ENCODE measurements at regions not wholly inside any gene's neighbourhood (a gene's known extent, or its start where the extent isn't known, plus 50 kb on each side); places are given as distances from the start of the nearest gene placed in this dataset.

DNA sequence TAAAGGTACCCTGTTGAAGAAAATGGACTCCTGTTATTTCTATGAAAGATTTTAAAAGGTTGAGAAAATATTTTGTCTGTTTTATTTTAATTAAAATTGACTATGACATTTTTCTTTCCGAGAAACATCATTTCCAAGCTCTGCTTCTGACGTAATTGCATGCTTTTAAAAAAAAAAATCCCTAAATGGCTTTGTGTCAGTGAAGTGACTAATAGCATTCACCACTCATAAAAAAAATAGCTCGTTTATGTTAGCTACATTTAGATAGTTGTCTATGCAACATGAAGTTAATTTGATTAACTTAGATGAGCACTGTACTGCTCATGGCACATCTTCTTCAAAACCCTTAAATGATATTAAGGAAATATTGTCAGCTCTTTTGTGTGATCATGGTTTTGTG lies 105.1 kb upstream of the KLHL13 start:
- no peak overlapping the region for H2AFZ ChIP-seq (ENCODE audit: low read length)

GRCh38 chrX:118222421-118222820 lies 105.8 kb upstream of the KLHL13 start:
- H3K4me2 ChIP-seq (ENCODE audit: low read length) = no peak overlapping the region
- TF ChIP-seq EZH2 (IDR thresholded peaks at IDR 0.05; ENCODE audit: borderline replicate concordance, low read length) = no peak
- no peak overlapping the region for H2AFZ ChIP-seq (ENCODE audit: low read length)
- no peaks in the 10 kb centered on the region for H3K79me2 ChIP-seq (ENCODE audit: insufficient read depth, low read length)
- H4K20me1 ChIP-seq (ENCODE audit: insufficient read depth, low read length) = no peaks in the 10 kb centered on the region
- no peaks in the 10 kb centered on the region for H3K4me1 ChIP-seq (ENCODE audit: insufficient read depth, low read length, severe bottlenecking)
- H3K9ac ChIP-seq (ENCODE audit: low read length) = no peak overlapping the region
- H3F3A ChIP-seq (ENCODE audit: insufficient read depth, low read length) = no peaks in the 10 kb centered on the region
- no peaks in the 10 kb centered on the region for H3K27me3 ChIP-seq (ENCODE audit: insufficient read depth, low read length)
- no peaks in the 10 kb centered on the region for H3K9me2 ChIP-seq (ENCODE audit: low read depth, low read length)
- H3K27ac ChIP-seq (ENCODE audit: low read depth, low read length, poor library complexity, severe bottlenecking) = no peak overlapping the region
- H3K36me3 ChIP-seq (ENCODE audit: insufficient read depth, low read length) = no peaks in the 10 kb centered on the region
- H3K9me3 ChIP-seq (ENCODE audit: low read length) = no peaks in the 10 kb centered on the region
- no peak overlapping the region for H3K4me3 ChIP-seq (ENCODE audit: low read depth, low read length, poor library complexity, severe bottlenecking)

More for the DNA sequence above, 105.1 kb upstream of the KLHL13 start:
- Histone ChIP-seq H3K9me2 (ENCODE audit: low read depth, low read length) (no peaks in the 10 kb centered on the region), H3F3A (ENCODE audit: insufficient read depth, low read length) (no peaks in the 10 kb centered on the region), H3K79me2 (ENCODE audit: insufficient read depth, low read length) (no peaks in the 10 kb centered on the region), H3K36me3 (ENCODE audit: insufficient read depth, low read length) (no peaks in the 10 kb centered on the region), H3K27ac (ENCODE audit: low read depth, low read length, poor library complexity, severe bottlenecking) (no peak overlapping the region), H3K4me1 (ENCODE audit: insufficient read depth, low read length, severe bottlenecking) (no peaks in the 10 kb centered on the region), H3K9me3 (ENCODE audit: low read length) (no peaks in the 10 kb centered on the region), H3K9ac (ENCODE audit: low read length) (no peak overlapping the region), H3K4me2 (ENCODE audit: low read length) (no peak overlapping the region), H3K27me3 (ENCODE audit: insufficient read depth, low read length) (no peaks in the 10 kb centered on the region), H3K4me3 (ENCODE audit: low read depth, low read length, poor library complexity, severe bottlenecking) (no peak overlapping the region), H4K20me1 (ENCODE audit: insufficient read depth, low read length) (no peaks in the 10 kb centered on the region)
- TF ChIP-seq EZH2 (IDR thresholded peaks at IDR 0.05; ENCODE audit: borderline replicate concordance, low read length) (no peak), CTCF (IDR thresholded peaks at IDR 0.05; ENCODE audit: low read length) (no peak)

DNA sequence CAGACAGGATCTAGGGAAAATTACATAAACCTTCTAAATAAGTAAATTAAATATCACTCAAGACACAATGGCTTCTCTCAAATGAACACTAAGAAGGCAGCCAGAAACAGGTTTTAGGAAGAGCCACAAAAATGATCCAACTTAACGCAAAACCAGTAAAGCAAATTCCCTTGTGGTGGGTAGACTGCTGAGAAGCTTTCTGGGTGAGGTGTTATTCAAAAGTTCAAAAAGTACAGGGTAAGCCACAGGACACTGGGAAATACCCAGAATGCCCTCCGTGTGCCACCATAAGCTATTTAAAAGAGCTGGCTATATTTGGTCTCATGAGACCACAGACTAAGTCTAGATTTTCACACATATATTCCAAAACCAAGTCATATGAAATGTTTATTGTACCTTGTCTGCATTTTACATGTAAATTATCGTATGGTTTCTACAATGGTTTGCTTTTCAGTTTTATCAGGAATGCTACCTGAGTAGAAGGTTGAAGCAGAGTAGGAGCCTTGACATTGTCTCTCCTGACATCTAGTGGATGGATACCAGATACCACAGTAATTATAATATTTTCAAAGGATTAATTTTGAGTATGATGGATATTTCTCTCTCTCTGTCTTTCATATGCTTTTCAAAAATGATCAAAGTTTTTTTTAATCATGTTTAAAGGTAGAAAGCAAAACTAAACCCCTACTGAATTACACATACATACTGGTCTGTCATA lies 109.3 kb upstream of the KLHL13 start:
- TF ChIP-seq CTCF (IDR thresholded peaks at IDR 0.05; ENCODE audit: low read length) (peak; percentile 47; the same call in 1 of the 2 replicates), EZH2 (IDR thresholded peaks at IDR 0.05; ENCODE audit: borderline replicate concordance, low read length) (no peak)
- H3K4me3 ChIP-seq (ENCODE audit: low read depth, low read length, poor library complexity, severe bottlenecking) = no peak overlapping the region
- no peaks in the 10 kb centered on the region for H3K36me3 ChIP-seq (ENCODE audit: insufficient read depth, low read length)
- H2AFZ ChIP-seq (ENCODE audit: low read length) = no peak overlapping the region
- H3F3A ChIP-seq (ENCODE audit: insufficient read depth, low read length) = no peaks in the 10 kb centered on the region
- no peaks in the 10 kb centered on the region for H3K27me3 ChIP-seq (ENCODE audit: insufficient read depth, low read length)
- no peaks in the 10 kb centered on the region for H3K4me1 ChIP-seq (ENCODE audit: insufficient read depth, low read length, severe bottlenecking)
- H3K4me2 ChIP-seq (ENCODE audit: low read length) = no peak overlapping the region
- H3K9me3 ChIP-seq (ENCODE audit: low read length) = no peaks in the 10 kb centered on the region
- no peaks in the 10 kb centered on the region for H3K79me2 ChIP-seq (ENCODE audit: insufficient read depth, low read length)
- no peak overlapping the region for H3K9ac ChIP-seq (ENCODE audit: low read length)
- H3K9me2 ChIP-seq (ENCODE audit: low read depth, low read length) = no peaks in the 10 kb centered on the region
- no peaks in the 10 kb centered on the region for H4K20me1 ChIP-seq (ENCODE audit: insufficient read depth, low read length)
- no peak overlapping the region for H3K27ac ChIP-seq (ENCODE audit: low read depth, low read length, poor library complexity, severe bottlenecking)

- Histone ChIP-seq H4K20me1 (ENCODE audit: insufficient read depth, low read length) (no peaks in the 10 kb centered on the region), H3K9me3 (ENCODE audit: low read length) (no peaks in the 10 kb centered on the region), H2AFZ (ENCODE audit: low read length) (no peak overlapping the region), H3K9ac (ENCODE audit: low read length) (no peak overlapping the region), H3K4me3 (ENCODE audit: low read depth, low read length, poor library complexity, severe bottlenecking) (no peak overlapping the region), H3K79me2 (ENCODE audit: insufficient read depth, low read length) (no peaks in the 10 kb centered on the region), H3K4me1 (ENCODE audit: insufficient read depth, low read length, severe bottlenecking) (no peaks in the 10 kb centered on the region), H3F3A (ENCODE audit: insufficient read depth, low read length) (no peaks in the 10 kb centered on the region), H3K27ac (ENCODE audit: low read depth, low read length, poor library complexity, severe bottlenecking) (no peak overlapping the region), H3K27me3 (ENCODE audit: insufficient read depth, low read length) (no peaks in the 10 kb centered on the region), H3K36me3 (ENCODE audit: insufficient read depth, low read length) (no peaks in the 10 kb centered on the region), H3K9me2 (ENCODE audit: low read depth, low read length) (no peaks in the 10 kb centered on the region), H3K4me2 (ENCODE audit: low read length) (no peak overlapping the region)
- no peak for TF ChIP-seq CTCF (IDR thresholded peaks at IDR 0.05; ENCODE audit: low read length)
- TF ChIP-seq EZH2 (IDR thresholded peaks at IDR 0.05; ENCODE audit: borderline replicate concordance, low read length) = no peak
Measured at GRCh38 chrX:118228041-118228440, 111.4 kb upstream of the KLHL13 start.

Data from OCI-LY1 (cell line).